DOHH2 (cell line): ENCODE measurements at regions not wholly inside any gene's neighbourhood (a gene's known extent, or its start where the extent isn't known, plus 50 kb on each side); places are given as distances from the start of the nearest gene placed in this dataset.

Experiments used
- H3F3A ChIP-seq: fragments of 200-600 bp; sonication (generic), shearing (Covaris generic); 2 replicates; pipeline ENCODE4 v1.6.0; 2016; ENCODE audit warnings: antibody characterized with exemption, mild to moderate bottlenecking; ENCODE audit not compliant: control insufficient read depth, insufficient read depth
- H3K27ac ChIP-seq: fragments of 200-600 bp; sonication (generic); 2 replicates; pipeline ENCODE4 v1.5.1; 2014; ENCODE audit warnings: low read depth, mild to moderate bottlenecking, low read length, moderate library complexity
- H3K27me3 ChIP-seq: fragments of 200-600 bp; sonication (generic); 2 replicates; pipeline ENCODE4 v1.6.1; 2014; ENCODE audit warnings: mild to moderate bottlenecking, low read length, mixed read lengths; ENCODE audit not compliant: control insufficient read depth
- H3K36me3 ChIP-seq: fragments of 200-600 bp; sonication (generic); 2 replicates; pipeline ENCODE4 v1.6.1; 2014; ENCODE audit warnings: mild to moderate bottlenecking, low read length, moderate library complexity, mixed read lengths; ENCODE audit not compliant: control insufficient read depth
- H3K4me1 ChIP-seq: fragments of 200-600 bp; sonication (generic); 2 replicates; pipeline ENCODE4 v1.6.1; 2014; ENCODE audit warnings: mild to moderate bottlenecking, low read length, mixed read lengths; ENCODE audit not compliant: control insufficient read depth
- H3K4me2 ChIP-seq: fragments of 200-600 bp; sonication (generic); 2 replicates; pipeline ENCODE4 v1.6.0; 2014; ENCODE audit warnings: mild to moderate bottlenecking, low read length, moderate library complexity
- H3K4me3 ChIP-seq: fragments of 200-600 bp; sonication (generic); 2 replicates; pipeline ENCODE4 v1.5.1; 2014; ENCODE audit warnings: mild to moderate bottlenecking, low read length, mixed read lengths
- H3K79me2 ChIP-seq: fragments of 200-600 bp; sonication (generic); 2 replicates; pipeline ENCODE4 v1.6.1; 2014; ENCODE audit warnings: mild to moderate bottlenecking, low read length, mixed read lengths; ENCODE audit not compliant: control insufficient read depth
- H3K9me2 ChIP-seq: fragments of 200-600 bp; sonication (generic); replicated peaks from 2 replicates; pipeline ENCODE4 v1.6.1; 2014; ENCODE audit warnings: mild to moderate bottlenecking, low read length, mixed read lengths; ENCODE audit not compliant: control insufficient read depth
- H3K9me3 ChIP-seq: fragments of 200-600 bp; sonication (generic); 2 replicates; pipeline ENCODE4 v1.6.1; 2014; ENCODE audit warnings: antibody characterized with exemption, low read length, mixed read lengths; ENCODE audit not compliant: control insufficient read depth, insufficient read depth
- H4K20me1 ChIP-seq: fragments of 200-600 bp; sonication (generic); 2 replicates; pipeline ENCODE4 v1.6.0; 2014; ENCODE audit warnings: low read depth, mild to moderate bottlenecking, antibody characterized with exemption, low read length, moderate library complexity; ENCODE audit not compliant: control insufficient read depth, insufficient read depth
- EZH2phosphoT487 ChIP-seq: fragments of 200-600 bp; sonication (generic); IDR thresholded peaks from 2 replicates; pipeline ENCODE4 v1.6.1; 2017; ENCODE audit warnings: borderline replicate concordance, mild to moderate bottlenecking, antibody characterized with exemption, low read length, moderate library complexity, mixed read lengths
- TF ChIP-seq, protein P1 (sequence below): fragments of 200-600 bp; sonication (generic); IDR thresholded peaks from one replicate; pipeline ENCODE4 v1.5.1; 2014; ENCODE audit warnings: antibody characterized with exemption, mild to moderate bottlenecking, low read depth, low read length; ENCODE audit not compliant: poor library complexity, severe bottlenecking

DNA sequence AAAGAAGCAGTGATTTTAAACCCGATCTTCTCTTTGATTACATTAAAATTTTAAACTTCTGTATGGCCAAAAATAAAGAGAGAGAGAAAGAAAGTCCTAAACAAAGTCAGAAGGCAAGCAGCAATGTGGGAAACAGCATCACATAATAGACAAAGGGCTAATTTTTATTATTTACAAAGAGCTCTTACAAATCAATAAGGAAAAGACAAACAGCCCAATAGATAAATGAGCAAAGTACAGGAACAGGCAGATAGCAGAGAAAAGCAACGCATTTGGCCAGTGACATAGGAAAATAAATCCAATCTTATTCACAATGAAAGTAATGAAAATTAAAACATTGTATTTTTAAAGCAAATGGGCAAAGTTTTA, 93.1 kb downstream of the SALL1 start:
- H3K4me2 ChIP-seq: no peak overlapping the region
- H3F3A ChIP-seq: no peaks in the 10 kb centered on the region
- H3K36me3 ChIP-seq: no peaks in the 10 kb centered on the region
- no peaks in the 10 kb centered on the region for H3K9me3 ChIP-seq
- no peaks in the 10 kb centered on the region for H4K20me1 ChIP-seq
- H3K9me2 ChIP-seq: no peaks in the 10 kb centered on the region
- H3K27ac ChIP-seq: no peak overlapping the region
- H3K4me1 ChIP-seq: no peaks in the 10 kb centered on the region
- TF ChIP-seq, protein P1, sequence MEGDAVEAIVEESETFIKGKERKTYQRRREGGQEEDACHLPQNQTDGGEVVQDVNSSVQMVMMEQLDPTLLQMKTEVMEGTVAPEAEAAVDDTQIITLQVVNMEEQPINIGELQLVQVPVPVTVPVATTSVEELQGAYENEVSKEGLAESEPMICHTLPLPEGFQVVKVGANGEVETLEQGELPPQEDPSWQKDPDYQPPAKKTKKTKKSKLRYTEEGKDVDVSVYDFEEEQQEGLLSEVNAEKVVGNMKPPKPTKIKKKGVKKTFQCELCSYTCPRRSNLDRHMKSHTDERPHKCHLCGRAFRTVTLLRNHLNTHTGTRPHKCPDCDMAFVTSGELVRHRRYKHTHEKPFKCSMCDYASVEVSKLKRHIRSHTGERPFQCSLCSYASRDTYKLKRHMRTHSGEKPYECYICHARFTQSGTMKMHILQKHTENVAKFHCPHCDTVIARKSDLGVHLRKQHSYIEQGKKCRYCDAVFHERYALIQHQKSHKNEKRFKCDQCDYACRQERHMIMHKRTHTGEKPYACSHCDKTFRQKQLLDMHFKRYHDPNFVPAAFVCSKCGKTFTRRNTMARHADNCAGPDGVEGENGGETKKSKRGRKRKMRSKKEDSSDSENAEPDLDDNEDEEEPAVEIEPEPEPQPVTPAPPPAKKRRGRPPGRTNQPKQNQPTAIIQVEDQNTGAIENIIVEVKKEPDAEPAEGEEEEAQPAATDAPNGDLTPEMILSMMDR: no peak
- no peak for TF ChIP-seq EZH2phosphoT487
- no peaks in the 10 kb centered on the region for H3K79me2 ChIP-seq
- no peaks in the 10 kb centered on the region for H3K27me3 ChIP-seq
- no peak overlapping the region for H3K4me3 ChIP-seq

DNA sequence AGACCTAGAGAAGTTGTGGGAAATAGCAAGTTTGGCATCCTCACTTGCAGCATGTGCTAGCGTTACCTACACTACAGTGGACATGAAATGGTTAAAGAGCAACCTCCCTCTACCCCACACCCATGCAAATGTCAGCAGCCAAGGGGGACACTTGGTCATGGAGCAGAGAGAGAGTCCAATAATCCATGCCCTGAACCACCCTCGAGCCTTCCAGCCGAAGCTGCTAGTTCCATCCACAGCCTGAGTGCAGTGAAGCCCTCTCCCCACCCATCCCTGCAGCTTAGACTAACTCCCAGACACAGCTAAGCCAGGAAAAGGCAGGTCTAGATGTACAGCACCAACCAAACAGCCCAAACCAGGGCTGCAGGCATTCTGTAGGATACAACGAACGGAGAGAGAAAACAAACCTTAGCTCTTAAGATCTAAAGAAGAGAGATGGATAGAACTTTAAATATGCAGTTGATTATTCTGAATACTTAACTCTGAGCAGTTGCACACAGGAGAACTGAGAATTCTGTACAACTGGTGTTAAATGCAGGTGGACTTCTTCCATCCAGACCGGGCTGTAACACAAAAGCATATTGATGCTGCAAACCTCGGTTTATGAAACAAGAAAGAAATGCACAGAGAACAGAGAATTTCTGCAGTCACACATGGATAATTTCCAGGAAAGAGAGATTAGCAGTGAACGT, 93.8 kb downstream of the SALL1 start:
- H3K4me1 ChIP-seq: no peaks in the 10 kb centered on the region
- no peak overlapping the region for H3K4me3 ChIP-seq
- H3K27ac ChIP-seq: no peak overlapping the region
- TF ChIP-seq, protein P1: no peak
- TF ChIP-seq EZH2phosphoT487: no peak
- H3K79me2 ChIP-seq: no peaks in the 10 kb centered on the region
- no peaks in the 10 kb centered on the region for H4K20me1 ChIP-seq
- H3K36me3 ChIP-seq: no peaks in the 10 kb centered on the region
- no peaks in the 10 kb centered on the region for H3K9me2 ChIP-seq
- no peaks in the 10 kb centered on the region for H3K9me3 ChIP-seq
- H3K27me3 ChIP-seq: no peaks in the 10 kb centered on the region
- H3K4me2 ChIP-seq: no peak overlapping the region
- H3F3A ChIP-seq: no peaks in the 10 kb centered on the region

DNA sequence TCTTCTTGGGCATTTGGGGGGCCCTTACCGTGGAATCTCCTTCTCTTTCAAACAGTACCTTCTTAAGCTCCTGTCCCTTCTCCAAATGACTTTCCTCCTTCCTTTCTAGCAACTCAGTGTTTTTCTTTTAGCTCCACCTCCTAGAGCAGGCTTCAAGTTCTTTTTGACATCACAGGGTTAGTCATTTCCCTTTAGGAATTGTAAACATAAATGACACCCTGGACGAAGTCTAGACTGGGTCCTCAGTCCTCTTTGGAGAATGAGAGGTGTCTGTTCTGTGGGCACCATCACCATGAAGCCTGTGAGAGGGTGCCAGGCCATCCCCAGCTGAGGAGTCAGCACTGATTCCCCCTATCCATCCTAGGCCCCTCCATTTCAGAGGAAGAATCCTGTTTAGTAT, 94.7 kb downstream of the SALL1 start:
- Histone ChIP-seq H3F3A (no peaks in the 10 kb centered on the region), H3K27me3 (no peaks in the 10 kb centered on the region), H3K9me3 (no peaks in the 10 kb centered on the region), H3K9me2 (no peaks in the 10 kb centered on the region), H3K36me3 (no peaks in the 10 kb centered on the region), H3K27ac (no peak overlapping the region), H4K20me1 (no peaks in the 10 kb centered on the region), H3K79me2 (no peaks in the 10 kb centered on the region), H3K4me3 (no peak overlapping the region), H3K4me1 (no peaks in the 10 kb centered on the region), H3K4me2 (no peak overlapping the region)
- TF ChIP-seq EZH2phosphoT487: no peak

DNA sequence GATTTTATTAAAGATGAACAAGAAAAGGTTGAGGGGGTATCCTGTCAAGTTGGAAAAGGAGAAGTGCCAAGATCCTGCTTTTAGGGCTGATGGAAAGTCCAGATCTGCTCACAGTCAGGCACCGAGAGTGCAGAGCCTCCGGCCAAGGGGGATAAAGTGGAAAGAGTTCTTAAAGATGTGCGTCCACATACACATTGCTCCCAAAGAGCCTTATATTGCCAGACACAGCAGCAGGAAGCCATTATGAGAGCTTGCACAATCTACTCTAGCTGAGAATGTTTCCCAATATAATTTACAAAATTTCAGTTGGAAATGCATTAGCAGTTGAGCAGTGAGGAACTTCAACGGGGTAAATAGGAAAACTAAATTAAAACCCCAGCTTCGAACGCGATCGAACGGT, 95.6 kb downstream of the SALL1 start:
- Histone ChIP-seq H3K4me2 (no peak overlapping the region), H3F3A (no peaks in the 10 kb centered on the region), H3K79me2 (no peaks in the 10 kb centered on the region), H3K9me2 (no peaks in the 10 kb centered on the region), H3K36me3 (no peaks in the 10 kb centered on the region), H3K9me3 (no peaks in the 10 kb centered on the region), H3K4me3 (no peak overlapping the region), H3K27ac (no peak overlapping the region), H3K4me1 (no peaks in the 10 kb centered on the region), H3K27me3 (no peaks in the 10 kb centered on the region), H4K20me1 (no peaks in the 10 kb centered on the region)
- TF ChIP-seq EZH2phosphoT487: no peak
- TF ChIP-seq, protein P1: no peak
